ENCODE measurements at regions not wholly inside any gene's neighbourhood (a gene's known extent, or its start where the extent isn't known, plus 50 kb on each side); places are given as distances from the start of the nearest gene placed in this dataset.
"Not testable (repeated sequence)": the region's sequence is repeated elsewhere in the genome, so short reads cannot be mapped to it uniquely, and the experiment has no call there.

DNA sequence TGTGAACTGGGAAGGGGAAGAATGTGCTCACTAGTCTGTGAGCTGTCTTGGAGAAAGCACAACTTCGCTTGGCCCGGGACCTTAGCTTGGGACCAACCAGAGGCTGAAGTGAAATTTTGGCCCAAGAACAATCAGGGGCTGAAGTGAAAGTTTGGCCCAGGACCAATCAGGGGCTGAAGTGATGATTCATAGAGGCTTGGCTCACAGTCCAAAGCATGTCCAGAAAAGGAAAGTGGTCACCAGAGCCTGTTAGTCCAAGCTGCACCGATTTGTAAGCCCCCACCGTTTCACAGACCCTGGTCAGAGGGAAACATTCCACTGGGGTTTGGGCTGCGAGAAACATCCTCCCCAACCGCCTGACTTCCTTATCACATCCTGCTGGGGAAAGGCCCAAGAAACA lies 763.3 kb downstream of the SPATA31A7 start:
- POLR2A ChIA-PET; H3K4me3 Mint-ChIP-seq; H3K27me3 Mint-ChIP-seq; ATAC-seq; CTCF ChIA-PET; H3K9me3 Mint-ChIP-seq; H3K27ac Mint-ChIP-seq; H3K36me3 ChIP-seq (ENCODE audit: control insufficient read depth in 2 of 3, insufficient read depth in 3 of 3, low read length in 3 of 3); H3K4me3 ChIP-seq (ENCODE audit: low read length); H3K27ac ChIP-seq (ENCODE audit: low read depth, low read length); H3K4me1 Mint-ChIP-seq; DNase-seq; intact Hi-C loops (cut with micrococcal nuclease); H3K36me3 Mint-ChIP-seq; H3K4me1 ChIP-seq (ENCODE audit: control insufficient read depth in 2 of 2, insufficient read depth in 2 of 2, low read length in 2 of 2); H3K9me3 ChIP-seq (ENCODE audit: control insufficient read depth in 2 of 3, low read length in 3 of 3); H3K27me3 ChIP-seq (ENCODE audit: control insufficient read depth in 2 of 2, insufficient read depth in 2 of 2, low read length in 2 of 2): not testable (repeated sequence)

DNA sequence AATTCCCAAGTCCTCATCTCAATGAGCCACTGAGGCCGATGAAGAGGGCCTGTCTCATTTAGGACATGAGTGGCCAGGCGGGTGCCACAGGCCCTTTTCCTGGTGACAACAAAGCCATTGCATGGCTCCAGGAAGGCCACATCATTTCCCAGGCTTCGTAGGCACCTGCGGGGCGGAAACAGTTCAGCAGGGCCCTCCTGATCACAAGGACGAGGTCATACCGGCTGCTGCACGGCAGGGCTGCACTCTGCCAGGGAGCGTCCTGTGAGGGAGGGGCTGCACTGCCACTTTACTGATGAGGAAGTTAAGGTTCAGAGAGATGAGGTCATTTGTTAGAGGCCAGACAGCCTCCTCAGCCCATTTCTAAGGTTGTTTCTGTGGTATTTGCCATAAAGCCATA lies 781.8 kb downstream of the SPATA31A7 start:
- H3K27me3 ChIP-seq (ENCODE audit: control insufficient read depth in 2 of 2, insufficient read depth in 2 of 2, low read length in 2 of 2); H3K4me3 Mint-ChIP-seq; ATAC-seq; H3K4me3 ChIP-seq (ENCODE audit: low read length); H3K36me3 ChIP-seq (ENCODE audit: control insufficient read depth in 2 of 3, insufficient read depth in 3 of 3, low read length in 3 of 3); H3K36me3 Mint-ChIP-seq; H3K27ac ChIP-seq (ENCODE audit: low read depth, low read length); H3K4me1 Mint-ChIP-seq; H3K9me3 Mint-ChIP-seq; H3K27ac Mint-ChIP-seq; POLR2A ChIA-PET; H3K4me1 ChIP-seq (ENCODE audit: control insufficient read depth in 2 of 2, insufficient read depth in 2 of 2, low read length in 2 of 2); H3K9me3 ChIP-seq (ENCODE audit: control insufficient read depth in 2 of 3, low read length in 3 of 3); CTCF ChIA-PET; DNase-seq; intact Hi-C loops (cut with micrococcal nuclease); H3K27me3 Mint-ChIP-seq: not testable (repeated sequence)

DNA sequence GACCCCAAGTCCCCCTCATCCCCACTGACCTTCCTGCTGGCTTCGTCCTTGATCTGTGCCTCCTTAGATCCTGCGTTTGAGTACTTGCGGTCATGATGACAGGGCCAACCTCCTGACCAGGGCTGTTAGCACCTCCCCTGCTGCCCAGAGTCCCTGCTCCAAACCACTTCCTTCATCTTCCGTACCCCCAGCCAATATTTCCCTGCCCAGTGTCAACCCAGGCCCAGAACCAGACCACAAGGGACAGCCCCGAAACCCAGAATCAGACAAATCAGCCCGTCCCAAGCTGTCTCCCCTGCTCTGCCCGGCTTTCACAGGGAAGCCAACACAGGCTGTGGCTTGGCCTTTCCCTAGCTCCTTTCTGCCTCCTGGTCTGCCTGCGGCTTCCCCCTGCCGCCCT lies 784.7 kb downstream of the SPATA31A7 start:
- H3K4me1 Mint-ChIP-seq; H3K27me3 ChIP-seq (ENCODE audit: control insufficient read depth in 2 of 2, insufficient read depth in 2 of 2, low read length in 2 of 2); POLR2A ChIA-PET; H3K27ac ChIP-seq (ENCODE audit: low read depth, low read length); H3K9me3 ChIP-seq (ENCODE audit: control insufficient read depth in 2 of 3, low read length in 3 of 3); H3K27me3 Mint-ChIP-seq; ATAC-seq; H3K4me1 ChIP-seq (ENCODE audit: control insufficient read depth in 2 of 2, insufficient read depth in 2 of 2, low read length in 2 of 2); intact Hi-C loops (cut with micrococcal nuclease); H3K4me3 ChIP-seq (ENCODE audit: low read length); H3K9me3 Mint-ChIP-seq; CTCF ChIA-PET; H3K36me3 ChIP-seq (ENCODE audit: control insufficient read depth in 2 of 3, insufficient read depth in 3 of 3, low read length in 3 of 3); H3K36me3 Mint-ChIP-seq; H3K27ac Mint-ChIP-seq; DNase-seq; H3K4me3 Mint-ChIP-seq: not testable (repeated sequence)

DNA sequence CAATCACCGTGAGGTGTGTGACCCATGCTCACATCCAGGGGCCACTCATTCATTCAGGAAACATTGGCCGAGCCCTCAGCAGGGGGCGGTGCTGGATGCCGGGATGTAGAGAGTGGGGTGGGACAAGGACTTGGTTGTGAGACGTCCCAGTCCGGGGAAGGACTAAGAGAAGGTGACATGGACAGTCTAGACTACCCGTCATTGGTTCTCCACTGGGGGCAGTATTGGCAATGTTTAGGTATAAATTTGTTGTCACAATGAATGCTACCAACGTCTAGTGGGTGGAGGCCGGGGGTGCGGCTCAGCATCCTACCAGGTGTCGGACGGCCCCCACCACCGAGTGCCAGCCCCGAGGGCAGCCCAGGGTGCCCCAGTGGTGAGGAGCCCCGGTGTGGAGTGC lies 786.5 kb downstream of the SPATA31A7 start:
- H3K36me3 Mint-ChIP-seq; H3K4me3 Mint-ChIP-seq; H3K9me3 Mint-ChIP-seq; H3K36me3 ChIP-seq (ENCODE audit: control insufficient read depth in 2 of 3, insufficient read depth in 3 of 3, low read length in 3 of 3); CTCF ChIA-PET; H3K27ac Mint-ChIP-seq; H3K27me3 ChIP-seq (ENCODE audit: control insufficient read depth in 2 of 2, insufficient read depth in 2 of 2, low read length in 2 of 2); H3K27ac ChIP-seq (ENCODE audit: low read depth, low read length); H3K4me3 ChIP-seq (ENCODE audit: low read length); POLR2A ChIA-PET; H3K9me3 ChIP-seq (ENCODE audit: control insufficient read depth in 2 of 3, low read length in 3 of 3); H3K4me1 ChIP-seq (ENCODE audit: control insufficient read depth in 2 of 2, insufficient read depth in 2 of 2, low read length in 2 of 2); H3K27me3 Mint-ChIP-seq; ATAC-seq; H3K4me1 Mint-ChIP-seq; DNase-seq; intact Hi-C loops (cut with micrococcal nuclease): not testable (repeated sequence)

DNA sequence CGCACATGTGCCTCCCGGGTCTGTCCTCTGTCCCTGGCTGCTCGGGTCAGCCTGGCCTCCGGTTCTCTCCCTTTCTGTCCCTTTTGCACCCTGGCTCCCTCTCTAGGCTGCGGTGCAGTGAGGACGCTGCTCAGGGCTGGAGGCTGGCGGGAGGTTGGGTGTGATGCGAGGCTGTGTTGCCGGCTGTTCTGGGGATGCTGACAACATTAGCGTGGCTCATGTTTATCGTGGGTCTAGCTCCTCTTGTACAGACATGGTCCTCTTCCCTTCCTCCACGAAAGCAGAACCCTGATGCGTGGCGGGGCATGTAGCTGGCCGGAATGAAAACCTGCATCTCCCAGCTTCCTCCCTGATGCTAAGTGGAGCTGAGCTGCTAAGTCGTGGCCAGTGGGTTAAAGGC lies 792.9 kb downstream of the SPATA31A7 start:
- DNase-seq; H3K27ac ChIP-seq (ENCODE audit: low read depth, low read length); H3K9me3 Mint-ChIP-seq; H3K27ac Mint-ChIP-seq; ATAC-seq; CTCF ChIA-PET; H3K4me3 ChIP-seq (ENCODE audit: low read length); POLR2A ChIA-PET; intact Hi-C loops (cut with micrococcal nuclease); H3K9me3 ChIP-seq (ENCODE audit: control insufficient read depth in 2 of 3, low read length in 3 of 3); H3K36me3 ChIP-seq (ENCODE audit: control insufficient read depth in 2 of 3, insufficient read depth in 3 of 3, low read length in 3 of 3); H3K27me3 Mint-ChIP-seq; H3K36me3 Mint-ChIP-seq; H3K4me1 ChIP-seq (ENCODE audit: control insufficient read depth in 2 of 2, insufficient read depth in 2 of 2, low read length in 2 of 2); H3K4me1 Mint-ChIP-seq; H3K4me3 Mint-ChIP-seq; H3K27me3 ChIP-seq (ENCODE audit: control insufficient read depth in 2 of 2, insufficient read depth in 2 of 2, low read length in 2 of 2): not testable (repeated sequence)

DNA sequence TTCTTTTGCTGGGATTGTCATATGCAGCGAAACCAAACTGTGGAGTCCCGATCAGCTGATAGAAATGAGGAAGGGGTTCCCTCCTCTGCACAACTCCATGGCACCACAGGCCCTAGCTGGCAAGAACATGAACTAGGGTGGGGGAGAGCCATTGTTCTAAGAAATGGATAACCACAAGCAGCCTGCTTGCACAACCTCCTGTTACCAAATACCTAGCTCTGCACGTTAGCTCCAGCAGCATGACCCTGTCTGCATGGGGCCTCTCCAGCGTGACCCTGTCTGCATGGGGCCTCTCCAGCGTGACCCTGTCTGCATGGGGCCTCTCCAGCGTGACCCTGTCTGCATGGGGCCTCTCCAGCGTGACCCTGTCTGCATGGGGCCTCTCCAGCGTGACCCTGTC lies 793.6 kb downstream of the SPATA31A7 start:
- DNase-seq; H3K4me3 Mint-ChIP-seq; H3K27ac ChIP-seq (ENCODE audit: low read depth, low read length); H3K4me1 Mint-ChIP-seq; H3K27me3 Mint-ChIP-seq; H3K36me3 Mint-ChIP-seq; ATAC-seq; CTCF ChIA-PET; intact Hi-C loops (cut with micrococcal nuclease); H3K27ac Mint-ChIP-seq; H3K4me3 ChIP-seq (ENCODE audit: low read length); H3K27me3 ChIP-seq (ENCODE audit: control insufficient read depth in 2 of 2, insufficient read depth in 2 of 2, low read length in 2 of 2); POLR2A ChIA-PET; H3K4me1 ChIP-seq (ENCODE audit: control insufficient read depth in 2 of 2, insufficient read depth in 2 of 2, low read length in 2 of 2); H3K9me3 Mint-ChIP-seq; H3K36me3 ChIP-seq (ENCODE audit: control insufficient read depth in 2 of 3, insufficient read depth in 3 of 3, low read length in 3 of 3); H3K9me3 ChIP-seq (ENCODE audit: control insufficient read depth in 2 of 3, low read length in 3 of 3): not testable (repeated sequence)

DNA sequence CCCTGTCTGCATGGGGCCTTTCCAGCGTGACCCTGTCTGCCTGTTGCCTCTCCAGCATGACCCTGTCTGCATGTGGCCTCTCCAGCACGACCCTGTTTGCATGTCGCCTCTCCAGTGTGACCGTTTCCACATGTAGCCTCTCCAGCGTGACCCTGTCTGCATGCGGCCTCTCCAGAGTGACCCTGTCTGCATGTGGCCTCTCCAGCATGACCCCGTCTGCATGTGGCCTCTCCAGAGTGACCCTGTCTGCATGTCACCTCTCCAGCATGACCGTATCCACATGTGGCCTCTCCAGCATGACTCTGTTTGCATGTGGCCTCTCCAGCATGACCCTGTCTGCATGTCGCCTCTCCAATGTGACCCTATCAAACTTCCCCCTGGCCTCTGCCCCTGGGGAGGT lies 794.1 kb downstream of the SPATA31A7 start:
- POLR2A ChIA-PET; H3K9me3 Mint-ChIP-seq; H3K27me3 ChIP-seq (ENCODE audit: control insufficient read depth in 2 of 2, insufficient read depth in 2 of 2, low read length in 2 of 2); H3K4me3 Mint-ChIP-seq; CTCF ChIA-PET; H3K4me1 Mint-ChIP-seq; H3K36me3 ChIP-seq (ENCODE audit: control insufficient read depth in 2 of 3, insufficient read depth in 3 of 3, low read length in 3 of 3); H3K27ac Mint-ChIP-seq; H3K27ac ChIP-seq (ENCODE audit: low read depth, low read length); H3K4me1 ChIP-seq (ENCODE audit: control insufficient read depth in 2 of 2, insufficient read depth in 2 of 2, low read length in 2 of 2); ATAC-seq; intact Hi-C loops (cut with micrococcal nuclease); H3K27me3 Mint-ChIP-seq; H3K9me3 ChIP-seq (ENCODE audit: control insufficient read depth in 2 of 3, low read length in 3 of 3); DNase-seq; H3K36me3 Mint-ChIP-seq; H3K4me3 ChIP-seq (ENCODE audit: low read length): not testable (repeated sequence)

Measured in naive thymus-derived CD4-positive, alpha-beta T cell (primary cell).